SK-N-SH (cell line): ENCODE measurements at regions not wholly inside any gene's neighbourhood (a gene's known extent, or its start where the extent isn't known, plus 50 kb on each side); places are given as distances from the start of the nearest gene placed in this dataset.

ENCODE experiments used
- CTCF ChIA-PET: fragments of 300-600, 350-600 bp; formaldehyde crosslinking; extraction: SDS; loops from one replicate; lab custom pipeline; 2021; lab: Yijun Ruan, JAX
- POLR2A ChIA-PET: fragments of 350-600 bp; sonication (Branson Sonifier 250); formaldehyde crosslinking; extraction: SDS; loops from one replicate; lab custom pipeline; 2020; ENCODE audit warnings: antibody characterized with exemption, inconsistent platforms; lab: Yijun Ruan, JAX
- DNase-seq: peaks from one replicate; pipeline ENCODE4 v3.0.0; 2012
- H2AFZ ChIP-seq: fragments of 200-600 bp; sonication (generic); 2 replicates; pipeline ENCODE4 v1.8.1; 2016; ENCODE audit warnings: antibody characterized with exemption, mild to moderate bottlenecking, low read depth
- H3F3A ChIP-seq: fragments of 200-600 bp; sonication (generic); replicated peaks from 2 replicates; pipeline ENCODE3; 2016; ENCODE audit warnings: antibody characterized with exemption, mild to moderate bottlenecking; ENCODE audit not compliant: insufficient read depth
- H3K27ac ChIP-seq, 2 experiments: fragments of 200-500 bp in 1 of 2; fragments of 200-600 bp in 1 of 2; sonication (Bioruptor generic) in 1 of 2; sonication (generic), shearing (Covaris generic) in 1 of 2; 2 replicates each; pipeline versions ENCODE4 v1.5.1 to v1.6.1; 2014 to 2016; ENCODE audit warnings: low read depth in 2 of 2, inconsistent platforms in 1 of 2, low read length in 1 of 2, mild to moderate bottlenecking in 1 of 2, mixed read lengths in 1 of 2
- H3K27me3 ChIP-seq: fragments of 200-600 bp; sonication (generic), shearing (Covaris generic); 2 replicates; pipeline ENCODE4 v1.6.1; 2016; ENCODE audit warnings: mixed run types; ENCODE audit not compliant: insufficient read depth
- H3K36me3 ChIP-seq, 2 experiments: fragments of 200-500 bp in 1 of 2; fragments of 200-600 bp in 1 of 2; sonication (Bioruptor generic) in 1 of 2; sonication (generic) in 1 of 2; replicated peaks in 1 of 2; 2 replicates each; pipeline versions ENCODE3 to v1.5.1; 2014 to 2016; ENCODE audit warnings: low read length in 1 of 2, mild to moderate bottlenecking in 1 of 2; ENCODE audit not compliant: insufficient read depth in 2 of 2, control insufficient read depth in 1 of 2
- H3K4me1 ChIP-seq, 2 experiments: fragments of 200-500 bp in 1 of 2; fragments of 200-600 bp in 1 of 2; sonication (Bioruptor generic) in 1 of 2; sonication (generic), shearing (Covaris generic) in 1 of 2; 2 replicates each; pipeline versions ENCODE4 v1.5.1 to v1.6.1; 2014 to 2016; ENCODE audit warnings: low read depth in 1 of 2, low read length in 1 of 2, mixed run types in 1 of 2; ENCODE audit not compliant: insufficient read depth in 2 of 2, control insufficient read depth in 1 of 2
- H3K4me2 ChIP-seq: fragments of 200-600 bp; sonication (generic), shearing (Covaris generic); 2 replicates; pipeline ENCODE4 v1.6.1; 2017; ENCODE audit warnings: mixed run types
- H3K4me3 ChIP-seq, 2 experiments: fragments of 200-500 bp in 1 of 2; fragments of 200-600 bp in 1 of 2; sonication (Bioruptor generic) in 1 of 2; sonication (generic), shearing (Covaris generic) in 1 of 2; 2 replicates each; pipeline versions ENCODE4 v1.5.1 to v1.8.1; 2014 to 2016; ENCODE audit warnings: low read depth in 2 of 2, inconsistent platforms in 1 of 2, low read length in 1 of 2, mild to moderate bottlenecking in 1 of 2, mixed read lengths in 1 of 2, moderate library complexity in 1 of 2
- H3K79me2 ChIP-seq: fragments of 200-600 bp; sonication (generic); 2 replicates; pipeline ENCODE4 v1.8.1; 2017; ENCODE audit warnings: mild to moderate bottlenecking; ENCODE audit not compliant: insufficient read depth
- H3K9ac ChIP-seq: fragments of 200-600 bp; sonication (generic); 2 replicates; pipeline ENCODE4 v1.6.1; 2017; ENCODE audit warnings: mixed run types
- H3K9me2 ChIP-seq: fragments of 200-600 bp; sonication (generic); 2 replicates; pipeline ENCODE4 v1.6.1; 2017; ENCODE audit warnings: mixed run types
- H3K9me3 ChIP-seq: fragments of 200-600 bp; sonication (generic); 2 replicates; pipeline ENCODE4 v1.6.1; 2017; ENCODE audit warnings: mixed run types, mild to moderate bottlenecking, moderate library complexity
- H4K20me1 ChIP-seq: fragments of 200-600 bp; sonication (generic); 2 replicates; pipeline ENCODE4 v1.6.1; 2017; ENCODE audit warnings: mild to moderate bottlenecking, mixed run types; ENCODE audit not compliant: insufficient read depth
- CTCF ChIP-seq: fragments of 200-600 bp; sonication (generic); IDR thresholded peaks from 2 replicates; pipeline ENCODE4 v1.6.1; 2017; ENCODE audit warnings: antibody characterized with exemption, mild to moderate bottlenecking, moderate library complexity
- ELF1 ChIP-seq: IDR thresholded peaks from 2 replicates; pipeline ENCODE4 v1.4.0; 2012
- FOXJ3 ChIP-seq: sonication (generic); formaldehyde crosslinking; IDR thresholded peaks from 2 replicates; pipeline ENCODE4 v1.5.1; 2020; ENCODE audit warnings: mild to moderate bottlenecking, missing genetic modification reagents
- IRF3 ChIP-seq: fragments of 150-350 bp; IDR thresholded peaks from 2 replicates; pipeline ENCODE4 v1.6.1; 2016; ENCODE audit warnings: mild to moderate bottlenecking, low read depth, low read length
- MAX ChIP-seq: IDR thresholded peaks from 2 replicates; pipeline ENCODE4 v1.4.0; 2012; ENCODE audit warnings: low read depth
- NFIC ChIP-seq: IDR thresholded peaks from 2 replicates; pipeline ENCODE4 v1.4.0; 2012; ENCODE audit warnings: borderline replicate concordance
- RCOR1 ChIP-seq: fragments of 150-350 bp; IDR thresholded peaks from 2 replicates; pipeline ENCODE4 v1.6.1; 2017; ENCODE audit warnings: antibody characterized with exemption, low read length
- REST ChIP-seq: IDR thresholded peaks from 2 replicates; pipeline ENCODE4 v1.6.1; 2012; ENCODE audit warnings: mild to moderate bottlenecking, low read depth, low read length, moderate library complexity
- RXRA ChIP-seq: IDR thresholded peaks from 2 replicates; pipeline ENCODE4 v1.4.0; 2012; ENCODE audit warnings: low read depth, mild to moderate bottlenecking, borderline replicate concordance
- SIN3A ChIP-seq: IDR thresholded peaks from 2 replicates; pipeline ENCODE4 v1.6.1; 2012; ENCODE audit warnings: low read depth, mild to moderate bottlenecking, low read length, moderate library complexity, borderline replicate concordance
- SMC3 ChIP-seq: IDR thresholded peaks from 2 replicates; pipeline ENCODE4 v1.6.1; 2012; ENCODE audit warnings: low read depth, low read length, improper control_type of control experiment
- TAF1 ChIP-seq: IDR thresholded peaks from 2 replicates; pipeline ENCODE4 v1.6.1; 2012; ENCODE audit warnings: low read depth, mild to moderate bottlenecking, low read length, moderate library complexity, borderline replicate concordance
- ZBTB33 ChIP-seq: IDR thresholded peaks from 2 replicates; pipeline ENCODE4 v1.4.0; 2012; ENCODE audit warnings: low read depth, borderline replicate concordance
- WGBS: methylation state at CpG from one replicate; pipeline ENCODE4 v1.1.6; 2017; ENCODE audit warnings: low lambda C conversion rate; 5-methylcytosine and 5-hydroxymethylcytosine counted together

- WGBS = 76% methylated on average over 3 of the region's 3 CpGs
- Histone ChIP-seq H3K4me2 (no peak overlapping the region), H4K20me1 (no peaks in the 10 kb centered on the region), H3K36me3 (no peaks in the 10 kb centered on the region), H3F3A (no peaks in the 10 kb centered on the region), H2AFZ (no peak overlapping the region), H3K27me3 (no peaks in the 10 kb centered on the region), H3K9ac (no peak overlapping the region), H3K4me1 (no peaks in the 10 kb centered on the region; a peak in 1 of 4 replicates), H3K4me3 (no peak overlapping the region), H3K79me2 (no peaks in the 10 kb centered on the region), H3K9me3 (no peaks in the 10 kb centered on the region), H3K9me2 (no peaks in the 10 kb centered on the region), H3K27ac (no peak overlapping the region)
- ChIA-PET POLR2A (no interaction called here), CTCF (no interaction called here)
- DNase-seq = no peak
- TF ChIP-seq SIN3A (no peak), RCOR1 (no peak), ELF1 (no peak), RXRA (no peak), CTCF (no peak), ZBTB33 (no peak), MAX (no peak), SMC3 (no peak), TAF1 (no peak)
These were observed 109.4 kb downstream of the TMEM26 start for GRCh38 chr10:61343796-61344195.

- H3F3A ChIP-seq = no peaks in the 10 kb centered on the region
- no peaks in the 10 kb centered on the region; a peak in 1 of 4 replicates for H3K4me1 ChIP-seq
- no peak overlapping the region for H3K4me2 ChIP-seq
- no peak overlapping the region for H3K9ac ChIP-seq
- no peaks in the 10 kb centered on the region for H3K36me3 ChIP-seq
- CTCF ChIA-PET = no interaction called here
- H4K20me1 ChIP-seq = no peaks in the 10 kb centered on the region
- no peaks in the 10 kb centered on the region for H3K27me3 ChIP-seq
- H3K27ac ChIP-seq = no peak overlapping the region
- no peak overlapping the region for H2AFZ ChIP-seq
- TF ChIP-seq NFIC (no peak), IRF3 (no peak), REST (no peak), FOXJ3 (CRISPR knock-in tag) (no peak)
- no peaks in the 10 kb centered on the region for H3K9me2 ChIP-seq
- no peaks in the 10 kb centered on the region for H3K79me2 ChIP-seq
- WGBS = 58% methylated on average over 4 of the region's 5 CpGs
- H3K9me3 ChIP-seq = no peaks in the 10 kb centered on the region
- no peak overlapping the region for H3K4me3 ChIP-seq
- no peak for DNase-seq
- POLR2A ChIA-PET = no interaction called here
These were observed 110.2 kb downstream of the TMEM26 start for GRCh38 chr10:61342858-61343572.
